COLO829 (cell line): ENCODE measurements at regions not wholly inside any gene's neighbourhood (a gene's known extent, or its start where the extent isn't known, plus 50 kb on each side); places are given as distances from the start of the nearest gene placed in this dataset.

Experiments used
- DNase-seq: peaks from one replicate; pipeline ENCODE4 v3.0.0; 2012; ENCODE audit warnings: low spot score

- DNase-seq: no peak
These were observed 83.8 kb downstream of the AXIN2 start for GRCh38 chr17:65477600-65477999.

GRCh38 chr17:65474660-65475059 lies 86.8 kb downstream of the AXIN2 start:
- DNase-seq: no peak

- DNase-seq: no peak
These were observed 87.5 kb downstream of the AXIN2 start for GRCh38 chr17:65473985-65474384.

GRCh38 chr17:65473363-65473762 lies 88.1 kb downstream of the AXIN2 start:
- DNase-seq: no peak

DNA sequence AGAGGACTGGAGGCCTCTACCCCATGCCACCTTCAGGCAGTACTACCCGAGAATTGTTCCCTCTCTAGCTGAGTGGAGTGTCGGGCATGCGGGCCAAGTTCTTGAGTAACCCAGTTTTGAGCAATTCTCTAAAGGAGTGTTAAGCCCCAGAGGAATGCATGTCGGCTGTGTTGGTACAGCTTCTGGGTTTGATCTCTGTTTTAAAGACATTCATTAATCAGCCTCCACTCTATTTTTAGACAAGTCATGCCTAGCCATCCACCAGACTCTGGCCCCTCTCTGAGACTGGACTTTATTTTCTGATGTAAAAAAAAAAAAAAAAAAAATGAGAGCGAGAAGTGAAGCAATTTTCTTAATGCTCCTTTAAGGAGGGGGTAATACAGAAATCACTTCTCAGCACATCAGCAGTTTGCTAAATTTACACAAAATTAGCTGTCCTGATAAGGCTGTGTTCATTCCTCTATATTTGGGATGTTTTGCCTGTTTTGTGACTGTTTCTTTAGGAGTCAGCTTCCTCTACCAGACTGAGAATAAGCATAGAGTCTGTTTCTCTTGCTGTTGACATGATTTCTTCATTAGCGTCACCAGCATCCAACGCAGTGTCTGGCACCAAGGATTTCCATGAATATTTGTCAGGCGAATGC lies 88.7 kb downstream of the AXIN2 start:
- no peak for DNase-seq

GRCh38 chr17:65470783-65471182 lies 90.7 kb downstream of the AXIN2 start:
- DNase-seq: no peak

DNA sequence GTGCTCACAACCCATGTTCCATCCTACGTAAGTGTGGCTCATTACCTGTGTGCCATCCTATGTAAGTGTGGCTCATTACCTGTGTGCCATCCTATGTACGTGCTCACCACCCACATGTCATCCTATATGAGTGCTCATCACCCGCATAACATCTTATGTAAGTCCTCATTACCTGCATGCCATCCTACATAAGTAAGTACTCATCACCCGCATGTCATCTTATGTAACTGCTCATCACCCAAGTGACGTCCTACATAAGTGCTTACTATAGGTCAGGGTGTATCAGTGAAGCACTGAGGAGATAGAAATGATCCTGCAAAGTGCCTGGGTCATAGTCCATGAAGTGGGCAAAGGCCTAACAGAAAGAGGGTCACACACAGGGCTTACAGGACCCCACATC lies 93.1 kb downstream of the AXIN2 start:
- DNase-seq: no peak

GRCh38 chr17:65467156-65467555 lies 94.3 kb downstream of the AXIN2 start:
- DNase-seq: no peak

DNA sequence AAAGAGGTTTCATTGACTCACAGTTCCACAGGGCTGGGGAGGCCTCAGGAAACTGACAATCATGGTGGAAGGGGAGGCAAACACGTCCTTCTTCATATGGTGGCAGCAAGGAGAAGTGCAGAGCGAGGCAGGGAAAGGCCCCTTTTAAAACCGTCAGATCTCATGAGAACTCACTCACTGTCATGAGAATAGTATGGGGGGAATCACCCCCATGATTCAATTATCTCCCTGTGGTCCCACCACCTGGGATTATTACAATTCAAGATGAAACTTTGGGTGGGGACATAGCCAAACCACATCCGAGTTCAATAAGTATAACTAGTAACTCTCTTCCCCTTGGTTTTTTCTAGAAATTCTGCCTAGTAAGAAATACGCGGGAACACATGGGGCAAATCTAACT lies 94.9 kb downstream of the AXIN2 start:
- DNase-seq: no peak

- no peak for DNase-seq
These were observed 98.2 kb downstream of the AXIN2 start for GRCh38 chr17:65463242-65463641.

GRCh38 chr17:65459677-65460347 lies 101.6 kb downstream of the AXIN2 start:
- no peak for DNase-seq

DNA sequence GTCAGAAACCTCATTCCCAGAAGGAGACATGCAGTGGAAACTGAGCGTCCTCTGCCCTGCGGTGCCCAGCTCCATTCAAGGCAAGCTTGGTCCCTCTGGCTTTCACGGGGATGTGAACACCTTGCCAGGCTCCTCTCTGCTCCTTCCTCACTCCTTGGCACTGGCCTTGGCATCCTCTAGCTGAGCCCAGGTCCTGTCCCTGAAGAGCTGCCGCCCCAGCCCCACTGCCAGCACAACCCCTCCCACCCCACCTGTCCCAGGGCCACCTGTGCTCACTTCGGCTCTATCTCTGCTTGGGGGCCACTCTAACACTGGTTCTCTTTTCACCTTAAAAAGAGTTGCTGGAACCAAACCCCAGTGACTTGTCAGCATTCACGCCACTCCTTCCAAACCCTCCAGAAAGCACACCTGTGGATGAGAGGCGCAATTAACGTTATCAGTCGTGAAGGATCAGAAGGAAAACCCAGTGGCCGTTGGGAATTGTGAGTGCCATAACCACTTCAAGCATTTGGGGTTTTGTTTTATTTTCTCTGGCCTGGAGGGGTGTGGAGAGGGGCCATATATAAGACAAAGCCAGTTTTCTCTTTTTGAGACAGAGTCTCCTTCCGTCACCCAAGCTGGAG lies 103.7 kb downstream of the AXIN2 start:
- no peak for DNase-seq

DNA sequence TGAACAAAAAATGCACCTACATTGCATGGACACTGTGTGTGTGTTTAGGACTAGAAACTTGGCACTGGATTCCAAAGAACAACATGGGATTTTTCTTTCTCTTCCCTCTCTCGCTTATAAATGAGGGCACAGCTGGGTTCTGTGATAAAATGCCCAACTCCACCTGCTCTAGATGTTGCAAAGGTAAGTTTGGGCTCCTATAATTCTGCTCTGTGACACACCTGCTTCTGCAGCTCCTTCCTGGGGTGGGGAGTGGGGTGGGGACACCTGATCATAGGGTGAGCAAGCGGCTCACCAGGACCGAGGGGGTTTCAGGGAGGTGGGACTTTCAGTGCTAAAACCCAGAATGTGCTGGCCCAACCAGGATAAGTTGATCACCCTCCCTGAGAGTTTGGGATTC lies 104.3 kb downstream of the AXIN2 start:
- DNase-seq: no peak

DNA sequence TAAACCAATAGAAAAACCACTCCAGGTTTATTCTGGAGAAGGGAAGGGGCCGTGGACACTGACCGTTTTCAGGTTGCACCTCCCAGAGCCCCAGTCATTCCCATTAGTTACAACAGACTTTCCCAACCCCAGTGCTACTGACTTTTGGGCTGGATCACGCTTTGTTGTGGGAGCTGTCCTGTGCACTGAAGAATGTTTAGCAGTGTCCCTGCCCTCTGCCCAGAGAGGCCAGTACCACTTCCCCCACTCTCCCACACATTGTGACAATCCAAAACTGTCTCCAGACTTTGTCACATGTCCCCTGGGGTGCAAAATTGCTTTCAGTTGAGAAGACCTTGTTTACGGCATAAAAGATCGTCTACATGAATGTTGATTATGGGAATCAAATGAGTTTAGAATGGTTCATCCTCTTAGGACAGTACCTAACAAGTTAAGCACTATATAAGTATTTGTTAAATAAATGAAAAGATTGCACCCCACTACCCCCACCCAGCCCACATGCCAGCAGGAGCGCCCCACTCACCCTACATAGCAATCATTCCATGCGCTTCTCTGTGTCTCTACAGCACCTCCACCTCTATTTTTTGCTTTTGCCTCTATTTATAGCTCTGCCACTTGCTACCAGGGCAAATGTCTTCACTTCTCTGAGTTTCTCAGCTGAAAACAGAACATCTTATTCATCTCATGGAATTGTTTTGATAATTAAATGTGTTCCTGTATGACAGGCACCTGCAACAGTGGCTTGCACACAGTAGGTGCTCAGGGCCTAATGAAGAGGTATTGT lies 104.9 kb downstream of the AXIN2 start:
- DNase-seq: no peak

DNA sequence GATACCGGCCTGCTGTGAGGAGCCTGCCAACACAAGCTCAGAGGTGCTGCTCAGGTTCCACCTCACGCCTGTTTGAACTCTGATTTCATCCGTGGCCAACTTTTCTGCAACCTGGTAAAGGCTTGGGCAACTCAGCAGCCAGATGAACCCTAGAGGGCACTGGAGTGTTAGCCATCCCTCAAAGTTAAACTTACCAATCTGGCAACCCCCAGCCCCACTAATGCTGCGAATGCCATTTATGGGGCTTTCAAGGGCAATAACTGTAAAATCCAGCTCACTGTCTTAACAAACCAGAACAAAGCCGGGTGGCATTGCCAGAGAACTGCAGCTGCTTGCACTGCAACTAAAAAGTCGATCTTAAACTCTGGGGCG lies 105.5 kb downstream of the AXIN2 start:
- no peak for DNase-seq

- no peak for DNase-seq
These were observed 106.1 kb downstream of the AXIN2 start for GRCh38 chr17:65455154-65455971.

- no peak for DNase-seq
These were observed 108.1 kb downstream of the AXIN2 start for GRCh38 chr17:65453204-65453931.

DNA sequence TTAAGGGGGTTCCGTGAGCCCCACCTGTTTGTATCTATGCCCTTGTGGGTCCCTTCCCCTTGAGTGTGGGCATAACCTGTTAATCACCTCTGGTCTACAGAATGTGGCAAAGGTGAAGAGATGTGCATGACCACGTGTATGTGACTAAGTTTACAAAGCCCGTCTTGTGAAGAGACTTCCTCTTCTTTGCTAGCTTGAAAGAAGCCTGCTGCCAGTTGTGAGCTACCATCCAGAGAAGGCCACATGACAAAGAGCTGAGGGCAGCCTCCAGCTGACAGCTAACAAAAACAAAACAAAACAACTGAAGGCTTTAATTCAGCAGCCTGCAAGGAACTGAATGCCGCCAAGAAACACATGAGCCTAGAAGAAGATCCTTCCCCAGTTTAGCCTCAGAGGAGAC lies 112.0 kb downstream of the AXIN2 start:
- no peak for DNase-seq

- DNase-seq: no peak
These were observed 113.6 kb downstream of the AXIN2 start for GRCh38 chr17:65447823-65448222.

DNA sequence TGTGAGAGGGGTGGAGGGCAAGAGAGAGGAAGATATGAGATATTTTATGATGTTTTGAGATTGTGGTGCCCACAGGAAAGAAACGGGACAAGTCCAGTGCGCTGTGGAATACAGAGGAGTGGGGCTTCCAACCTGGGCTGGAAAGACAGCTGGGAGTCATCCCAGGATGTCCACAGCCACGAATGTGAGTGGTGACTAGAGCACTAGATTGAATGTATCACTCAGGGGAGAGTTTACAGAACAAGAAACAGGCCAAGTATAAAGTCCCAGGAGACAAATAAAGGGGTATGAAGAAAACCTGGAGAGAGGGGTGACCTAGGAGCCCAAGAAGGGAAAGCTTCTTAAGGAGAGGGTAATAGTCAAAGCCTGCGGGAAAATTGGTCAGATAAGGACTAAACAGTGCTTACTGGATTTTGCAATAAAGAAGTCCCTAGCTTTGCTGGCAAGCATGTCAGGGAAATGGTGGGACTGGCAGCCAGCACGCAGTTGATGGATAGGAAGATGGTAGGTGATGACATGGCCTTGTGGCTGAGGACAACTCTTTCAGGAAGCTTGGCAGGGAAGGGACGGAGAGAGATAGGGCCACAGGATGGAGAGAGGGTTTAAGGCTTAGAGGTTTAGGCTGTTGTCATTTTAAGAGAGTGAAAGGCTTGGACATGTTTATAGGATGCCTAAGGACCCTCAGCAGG lies 114.5 kb downstream of the AXIN2 start:
- DNase-seq: no peak

DNA sequence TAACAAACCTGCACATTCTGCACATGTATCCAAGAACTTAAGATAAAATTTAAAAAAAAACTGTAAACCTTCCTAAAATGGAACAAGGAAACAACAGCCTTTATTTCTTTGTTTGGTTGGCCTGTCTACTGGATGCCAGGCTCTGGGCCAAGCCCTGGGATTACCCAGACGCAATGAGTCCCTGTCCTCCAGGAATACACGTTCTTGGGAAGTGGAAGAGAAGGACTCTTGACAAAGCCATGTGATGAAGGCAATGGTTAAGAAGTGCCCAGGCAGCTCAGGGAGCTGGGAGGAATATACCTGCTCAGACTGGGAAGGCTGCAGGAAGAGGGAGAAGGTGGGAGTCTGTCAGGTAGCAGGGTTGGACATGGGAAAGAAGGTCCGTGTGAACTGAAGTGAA lies 115.4 kb downstream of the AXIN2 start:
- DNase-seq: no peak
